BLaER1 (cell line): ENCODE measurements at regions not wholly inside any gene's neighbourhood (a gene's known extent, or its start where the extent isn't known, plus 50 kb on each side); places are given as distances from the start of the nearest gene placed in this dataset.

Source experiments
- H3K27ac ChIP-seq: shearing (Covaris generic); formaldehyde crosslinking; 2 replicates; pipeline ENCODE4 v1.8.1; 2022
- H3K27me3 ChIP-seq: shearing (Covaris generic); formaldehyde crosslinking; 2 replicates; pipeline ENCODE4 v1.8.1; 2022
- H3K36me3 ChIP-seq: shearing (Covaris generic); formaldehyde crosslinking; 2 replicates; pipeline ENCODE4 v1.8.1; 2022
- H3K4me1 ChIP-seq: shearing (Covaris generic); formaldehyde crosslinking; 2 replicates; pipeline ENCODE4 v1.8.1; 2022
- H3K4me2 ChIP-seq: shearing (Covaris generic); formaldehyde crosslinking; 2 replicates; pipeline ENCODE4 v1.8.1; 2022
- H3K4me3 ChIP-seq: shearing (Covaris generic); formaldehyde crosslinking; 2 replicates; pipeline ENCODE4 v1.8.1; 2022
- H3K9ac ChIP-seq: shearing (Covaris generic); formaldehyde crosslinking; 2 replicates; pipeline ENCODE4 v1.8.1; 2022
- H3K9me3 ChIP-seq: shearing (Covaris generic); formaldehyde crosslinking; 2 replicates; pipeline ENCODE4 v1.8.1; 2022
- H4K20me1 ChIP-seq: shearing (Covaris generic); formaldehyde crosslinking; 2 replicates; pipeline ENCODE4 v1.8.1; 2022
- Cebpa-rat ChIP-seq: shearing (Covaris generic); IDR thresholded peaks from 2 replicates; pipeline ENCODE4 v1.8.1; 2022

DNA sequence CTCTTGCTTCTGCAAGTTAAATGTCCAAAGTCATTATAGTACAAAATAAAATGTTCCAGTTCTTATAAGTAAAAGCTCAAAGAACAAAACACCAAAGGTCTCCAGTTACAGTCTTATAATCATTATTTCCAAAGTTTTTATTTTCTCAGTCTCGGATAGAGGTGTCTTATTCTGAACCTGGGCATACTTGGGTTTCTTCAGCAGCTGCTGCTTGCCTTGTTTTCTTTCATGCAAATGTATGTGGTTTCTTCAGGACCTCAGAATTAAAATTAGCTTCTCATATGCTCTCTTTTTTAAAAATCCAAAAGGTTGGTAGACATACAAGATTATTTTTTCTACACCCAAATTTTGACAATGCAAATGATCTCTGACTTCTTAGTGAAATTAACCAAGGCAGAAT is 383.0 kb downstream of the METTL4 start:
- Histone ChIP-seq H3K4me2 (no peak overlapping the region), H3K9me3 (no peaks in the 10 kb centered on the region), H3K27ac (no peak overlapping the region), H3K27me3 (no peaks in the 10 kb centered on the region), H3K9ac (no peak overlapping the region), H3K4me3 (no peak overlapping the region), H4K20me1 (no peaks in the 10 kb centered on the region), H3K4me1 (no peaks in the 10 kb centered on the region), H3K36me3 (no peaks in the 10 kb centered on the region)
- no peak for TF ChIP-seq Cebpa-rat

DNA sequence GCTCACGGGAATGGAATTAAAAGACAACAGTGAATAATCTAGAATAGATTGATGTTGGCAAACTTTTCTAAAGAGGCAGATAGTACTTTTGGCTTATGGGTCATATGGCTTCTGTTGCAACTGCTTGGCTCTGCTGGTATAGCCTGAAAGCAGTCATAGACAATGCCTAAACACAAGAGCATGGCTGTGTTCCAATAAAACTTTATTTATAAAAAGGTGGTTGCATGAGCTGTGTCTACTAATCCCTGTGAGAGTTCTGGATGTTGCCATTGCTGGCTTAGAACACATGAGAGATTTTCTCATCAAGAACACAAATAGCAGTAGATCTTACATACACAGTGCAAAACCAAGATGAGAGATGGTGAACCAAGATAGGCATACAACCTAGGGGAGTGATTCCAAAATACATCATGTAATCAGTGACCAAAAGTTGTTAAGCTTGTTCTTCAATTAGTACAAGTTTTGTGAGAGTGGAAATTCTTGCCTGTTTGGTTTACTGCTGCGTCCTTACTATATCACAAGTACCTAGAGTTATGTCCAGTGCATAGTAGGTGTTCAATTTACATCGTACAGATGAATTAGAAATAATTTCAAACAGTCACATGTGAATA is 380.0 kb downstream of the METTL4 start:
- no peaks in the 10 kb centered on the region for H3K4me1 ChIP-seq
- H3K36me3 ChIP-seq = no peaks in the 10 kb centered on the region
- H3K4me3 ChIP-seq = no peak overlapping the region
- H3K27ac ChIP-seq = no peak overlapping the region
- H3K4me2 ChIP-seq = no peak overlapping the region
- H3K27me3 ChIP-seq = no peaks in the 10 kb centered on the region
- H3K9ac ChIP-seq = no peak overlapping the region
- H3K9me3 ChIP-seq = no peaks in the 10 kb centered on the region
- no peaks in the 10 kb centered on the region for H4K20me1 ChIP-seq
- TF ChIP-seq Cebpa-rat = no peak

DNA sequence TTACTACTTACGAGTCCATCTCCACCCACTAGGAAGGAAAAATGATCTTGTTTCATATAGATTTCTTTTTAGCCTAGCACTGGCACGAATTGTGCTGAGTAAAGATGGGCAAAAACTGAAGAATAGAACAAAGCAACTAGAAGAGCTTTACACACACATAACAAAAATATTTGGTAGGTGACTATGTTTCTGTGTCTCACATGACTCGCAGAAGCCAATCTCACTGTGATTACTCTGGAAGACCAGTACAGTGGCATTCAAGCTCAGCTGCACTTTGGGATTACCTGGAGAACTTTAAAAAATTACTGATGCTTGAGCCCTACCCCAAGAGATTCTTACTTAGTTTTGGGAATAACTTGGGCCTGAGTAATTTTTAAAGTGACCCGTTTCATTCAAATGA is 378.7 kb downstream of the METTL4 start:
- Histone ChIP-seq H3K36me3 (no peaks in the 10 kb centered on the region), H3K4me2 (no peak overlapping the region), H3K9ac (no peak overlapping the region), H3K27me3 (no peaks in the 10 kb centered on the region), H3K4me3 (no peak overlapping the region), H3K4me1 (no peaks in the 10 kb centered on the region), H3K9me3 (no peaks in the 10 kb centered on the region), H4K20me1 (no peaks in the 10 kb centered on the region), H3K27ac (no peak overlapping the region)
- no peak for TF ChIP-seq Cebpa-rat

DNA sequence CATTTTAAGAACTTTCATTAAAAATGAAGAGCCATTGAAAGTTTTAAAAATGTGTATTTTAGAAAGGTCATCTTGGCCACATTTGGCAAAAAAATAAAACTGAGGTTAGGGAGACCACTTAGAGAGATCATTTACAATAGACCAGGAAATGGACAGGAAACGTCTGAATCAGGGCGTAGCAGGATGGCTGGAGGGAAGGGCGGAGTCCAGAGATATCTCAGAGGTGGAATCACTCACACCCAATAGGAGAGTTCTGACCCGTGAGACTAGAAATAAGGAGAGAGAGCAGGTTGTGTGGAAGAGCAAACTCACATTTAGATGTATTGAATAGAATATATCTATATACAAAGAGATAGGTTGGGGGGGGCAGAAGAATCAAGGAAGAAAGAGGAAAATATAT is 373.4 kb downstream of the METTL4 start:
- no peak for TF ChIP-seq Cebpa-rat
- no peak overlapping the region for H3K9ac ChIP-seq
- H3K27ac ChIP-seq = no peak overlapping the region
- no peaks in the 10 kb centered on the region for H3K36me3 ChIP-seq
- H3K9me3 ChIP-seq = no peaks in the 10 kb centered on the region
- H3K27me3 ChIP-seq = no peaks in the 10 kb centered on the region
- no peak overlapping the region for H3K4me3 ChIP-seq
- H4K20me1 ChIP-seq = no peaks in the 10 kb centered on the region
- H3K4me2 ChIP-seq = no peak overlapping the region
- no peaks in the 10 kb centered on the region for H3K4me1 ChIP-seq

DNA sequence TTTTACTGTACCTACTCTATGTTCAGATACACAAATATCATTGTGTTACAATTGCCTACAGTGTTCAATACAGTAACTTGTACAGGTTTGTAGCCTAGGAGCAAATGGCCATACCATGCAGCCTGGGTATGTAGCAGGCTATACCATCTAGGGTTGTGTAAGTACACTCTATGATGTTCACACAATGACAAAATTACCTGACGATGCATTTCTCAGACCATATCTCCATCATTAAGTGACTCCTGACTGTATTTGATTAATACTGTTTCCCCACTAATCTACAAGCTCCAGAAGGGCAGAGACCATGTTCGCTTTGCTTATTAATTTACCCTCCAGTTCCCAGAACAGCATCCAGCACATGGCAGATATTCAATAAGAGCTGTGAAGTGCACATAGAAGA is 372.2 kb downstream of the METTL4 start:
- no peaks in the 10 kb centered on the region for H3K9me3 ChIP-seq
- H3K27ac ChIP-seq = no peak overlapping the region
- no peak overlapping the region for H3K9ac ChIP-seq
- no peaks in the 10 kb centered on the region for H3K27me3 ChIP-seq
- TF ChIP-seq Cebpa-rat = no peak
- no peaks in the 10 kb centered on the region for H3K4me1 ChIP-seq
- no peaks in the 10 kb centered on the region for H3K36me3 ChIP-seq
- no peaks in the 10 kb centered on the region for H4K20me1 ChIP-seq
- no peak overlapping the region for H3K4me3 ChIP-seq
- no peak overlapping the region for H3K4me2 ChIP-seq

DNA sequence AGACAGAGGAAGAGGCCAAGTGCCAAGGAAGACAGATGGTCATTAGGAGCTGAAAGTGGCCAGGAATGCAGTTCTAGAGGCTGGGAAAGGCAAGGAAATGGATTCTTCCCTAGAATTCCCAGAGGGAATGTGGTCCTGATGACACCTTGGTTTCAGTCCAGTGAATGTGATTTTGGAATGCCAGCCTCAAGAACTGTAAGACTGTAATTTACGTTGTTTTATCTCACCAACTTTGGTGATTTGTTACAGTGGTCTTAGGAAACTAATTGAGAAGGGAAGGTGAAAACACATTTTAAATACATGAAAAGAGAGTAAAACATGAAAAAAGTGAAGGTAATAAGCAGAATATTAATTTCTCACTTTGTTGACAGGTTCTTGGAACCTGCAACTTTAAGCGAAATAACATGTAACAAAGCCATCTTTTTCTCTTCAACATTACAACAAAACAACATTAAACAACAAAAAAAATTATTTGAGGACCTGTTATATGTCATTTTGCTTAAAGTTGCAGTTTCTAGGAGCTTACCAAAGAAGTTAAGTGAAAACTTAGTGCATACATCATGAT is 370.2 kb downstream of the METTL4 start:
- Histone ChIP-seq H3K9ac (no peak overlapping the region), H3K36me3 (no peaks in the 10 kb centered on the region), H3K4me2 (no peak overlapping the region), H3K4me1 (no peaks in the 10 kb centered on the region), H4K20me1 (no peaks in the 10 kb centered on the region), H3K4me3 (no peak overlapping the region), H3K27me3 (no peaks in the 10 kb centered on the region), H3K9me3 (no peaks in the 10 kb centered on the region), H3K27ac (no peak overlapping the region)
- no peak for TF ChIP-seq Cebpa-rat

DNA sequence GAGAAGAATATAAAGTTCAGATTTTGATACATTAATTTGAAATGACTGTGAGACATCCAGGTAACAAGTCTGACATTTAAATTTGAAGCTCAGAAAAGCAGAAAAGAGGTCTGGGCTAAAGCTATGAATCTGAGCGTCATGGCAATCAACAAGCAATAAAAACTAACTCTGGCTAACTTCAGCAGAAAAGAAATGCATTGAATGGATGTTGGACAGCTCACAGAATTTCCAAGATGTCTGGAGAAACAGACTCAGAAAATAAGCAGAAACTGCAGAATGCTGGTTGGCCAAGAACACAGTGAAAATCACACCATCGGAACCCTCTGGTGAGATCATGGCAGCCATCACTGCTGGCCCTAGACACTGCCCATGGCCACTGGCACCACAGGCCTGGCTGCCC is 366.6 kb downstream of the METTL4 start:
- Histone ChIP-seq H3K4me1 (no peaks in the 10 kb centered on the region), H3K9ac (no peak overlapping the region), H3K27ac (no peak overlapping the region), H3K4me2 (no peak overlapping the region), H3K27me3 (no peaks in the 10 kb centered on the region), H3K4me3 (no peak overlapping the region), H3K36me3 (no peaks in the 10 kb centered on the region), H3K9me3 (no peaks in the 10 kb centered on the region), H4K20me1 (no peaks in the 10 kb centered on the region)
- no peak for TF ChIP-seq Cebpa-rat

DNA sequence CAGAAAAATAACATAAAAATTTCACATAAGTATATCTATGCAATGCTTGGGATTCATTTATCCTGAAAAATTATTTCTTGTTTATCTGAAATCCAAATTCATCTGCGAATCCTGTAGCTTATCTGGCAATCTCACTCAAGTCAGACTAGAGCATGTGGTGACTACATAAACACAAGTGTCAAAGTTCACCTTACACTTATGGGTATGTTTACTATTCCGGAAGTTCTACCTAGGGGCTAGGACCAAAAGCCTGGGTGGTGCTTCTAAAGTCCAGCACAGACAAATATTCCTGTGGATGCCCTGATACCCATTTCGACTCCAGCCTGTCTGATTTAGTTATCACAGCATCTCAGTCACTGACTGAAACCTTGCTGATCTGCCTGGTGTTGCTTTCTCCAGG is 364.0 kb downstream of the METTL4 start:
- no peak for TF ChIP-seq Cebpa-rat
- Histone ChIP-seq H3K4me2 (no peak overlapping the region), H3K27ac (no peak overlapping the region), H4K20me1 (no peaks in the 10 kb centered on the region), H3K27me3 (no peaks in the 10 kb centered on the region), H3K9me3 (no peaks in the 10 kb centered on the region), H3K9ac (no peak overlapping the region), H3K4me3 (no peak overlapping the region), H3K4me1 (no peaks in the 10 kb centered on the region), H3K36me3 (no peaks in the 10 kb centered on the region)

DNA sequence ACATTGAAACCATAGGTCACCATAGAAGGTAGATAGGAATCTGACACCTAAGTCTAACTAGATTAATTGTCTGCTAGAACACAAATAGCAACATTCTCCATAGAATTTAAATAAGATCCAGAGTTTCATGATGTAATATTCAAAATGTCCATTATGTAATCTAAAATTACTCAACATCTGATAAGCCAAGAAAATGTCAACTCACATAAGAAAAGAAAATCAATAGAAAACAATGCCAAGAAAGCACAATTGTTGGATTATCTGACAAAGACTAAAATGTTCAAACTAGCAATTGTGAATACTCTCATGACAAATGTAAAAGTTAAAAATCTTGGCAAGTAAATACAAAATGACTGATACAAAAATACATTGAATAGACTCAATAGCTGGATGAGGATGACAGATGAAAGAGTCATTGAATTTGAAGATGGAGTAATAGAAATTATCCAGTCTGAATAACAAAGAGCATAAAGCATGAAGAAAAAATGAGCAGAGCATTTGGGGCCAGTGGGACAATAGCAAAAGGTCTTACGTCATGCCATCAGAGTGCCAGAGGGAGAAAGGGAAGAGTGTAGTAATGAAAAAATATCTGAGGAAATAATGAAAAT is 358.6 kb downstream of the METTL4 start:
- Histone ChIP-seq H3K27me3 (no peaks in the 10 kb centered on the region), H3K4me2 (no peak overlapping the region), H3K4me1 (no peaks in the 10 kb centered on the region), H3K9ac (no peak overlapping the region), H4K20me1 (no peaks in the 10 kb centered on the region), H3K27ac (no peak overlapping the region), H3K4me3 (no peak overlapping the region), H3K36me3 (no peaks in the 10 kb centered on the region), H3K9me3 (peaks cover 4% of the 10 kb centered on the region; the same call in 1 of the 2 replicates)
- TF ChIP-seq Cebpa-rat = no peak

DNA sequence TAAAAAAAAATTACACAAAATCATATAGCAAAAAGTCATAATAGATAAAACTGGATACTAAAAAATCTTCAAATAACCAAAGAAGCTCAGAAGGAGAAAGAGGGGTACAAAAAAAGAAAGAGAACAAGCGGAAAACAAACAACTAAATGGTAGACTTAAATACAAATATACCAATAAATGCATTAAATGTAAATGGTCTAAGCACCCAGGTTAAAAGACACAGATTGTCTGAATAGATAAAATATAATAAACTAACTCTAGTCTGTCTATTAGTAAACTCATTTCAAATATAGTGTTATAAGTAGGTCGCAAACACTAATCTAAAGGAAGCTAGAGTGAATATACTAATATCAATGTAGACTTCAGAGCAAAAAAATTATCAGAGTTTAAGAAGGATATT is 357.4 kb downstream of the METTL4 start:
- no peaks in the 10 kb centered on the region for H3K27me3 ChIP-seq
- no peak overlapping the region for H3K4me2 ChIP-seq
- no peak overlapping the region for H3K4me3 ChIP-seq
- H3K27ac ChIP-seq = no peak overlapping the region
- TF ChIP-seq Cebpa-rat = no peak
- no peaks in the 10 kb centered on the region for H4K20me1 ChIP-seq
- H3K36me3 ChIP-seq = no peaks in the 10 kb centered on the region
- H3K9ac ChIP-seq = no peak overlapping the region
- H3K4me1 ChIP-seq = no peaks in the 10 kb centered on the region
- H3K9me3 ChIP-seq = peaks cover 4% of the 10 kb centered on the region; the same call in 1 of the 2 replicates
